ENCODE measurements at regions not wholly inside any gene's neighbourhood (a gene's known extent, or its start where the extent isn't known, plus 50 kb on each side); places are given as distances from the start of the nearest gene placed in this dataset.

- no peak for TF ChIP-seq CTCF (IDR thresholded peaks at IDR 0.05 in 2 of 3, conservative IDR thresholded peaks at IDR 0.05 in 1 of 3; ENCODE audit: insufficient read depth in 2 of 3, low read depth in 1 of 3, low read length in 3 of 3)
- TF ChIP-seq CEBPB (tag; IDR thresholded peaks at IDR 0.05): no peak
- no peak for TF ChIP-seq ETV1 (tag; conservative IDR thresholded peaks at IDR 0.05; ENCODE audit: low read depth)
Measured at GRCh38 chr14:25118671-25119070, 68.7 kb upstream of the STXBP6 start.

Measured in K562 (cell line).